Kidney capillary endothelial cell (primary cell): ENCODE measurements at regions not wholly inside any gene's neighbourhood (a gene's known extent, or its start where the extent isn't known, plus 50 kb on each side); places are given as distances from the start of the nearest gene placed in this dataset.

ENCODE experiments used
- DNase-seq: peaks from one replicate; pipeline ENCODE4 v3.0.0-alpha.2; 2018; ENCODE audit warnings: low spot score

DNA sequence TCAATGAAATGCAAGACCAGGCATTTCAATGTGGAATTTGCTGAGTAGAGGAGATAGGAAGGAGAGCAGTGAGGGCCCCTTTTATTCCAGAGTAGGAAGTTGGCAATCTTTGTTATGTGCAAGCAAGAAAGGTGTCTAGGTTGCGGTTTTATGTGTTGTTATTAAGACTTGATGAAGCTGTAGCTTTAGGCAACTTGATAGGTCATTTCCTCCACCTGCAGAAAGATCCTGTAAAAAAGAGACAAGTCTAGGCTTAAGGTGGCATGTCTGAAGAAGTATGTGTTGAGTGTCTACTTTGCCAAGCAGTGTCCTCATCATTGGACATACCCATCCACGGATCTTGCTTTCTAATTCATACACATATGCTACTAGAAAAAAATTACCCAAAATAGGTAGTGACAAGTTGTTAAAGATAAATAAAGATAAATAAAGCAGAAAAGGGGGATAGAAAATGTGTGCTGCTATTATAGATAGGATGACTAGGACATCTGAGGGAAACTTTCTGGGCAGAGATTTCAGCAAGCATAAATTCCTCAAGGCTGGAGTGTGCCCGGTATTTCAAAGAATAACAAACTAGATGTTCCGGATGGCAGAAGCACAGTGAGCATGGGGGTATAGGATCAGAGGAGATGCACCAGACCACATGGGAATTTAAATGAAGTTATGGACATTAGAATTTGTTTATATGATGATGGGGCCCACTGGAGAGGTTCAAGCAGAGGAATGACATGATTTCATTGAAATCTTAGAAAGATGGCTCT is 335.0 kb downstream of the TGFB2 start:
- no peak for DNase-seq

GRCh38 chr1:218683242-218683641 is 338.1 kb downstream of the TGFB2 start:
- no peak for DNase-seq

DNA sequence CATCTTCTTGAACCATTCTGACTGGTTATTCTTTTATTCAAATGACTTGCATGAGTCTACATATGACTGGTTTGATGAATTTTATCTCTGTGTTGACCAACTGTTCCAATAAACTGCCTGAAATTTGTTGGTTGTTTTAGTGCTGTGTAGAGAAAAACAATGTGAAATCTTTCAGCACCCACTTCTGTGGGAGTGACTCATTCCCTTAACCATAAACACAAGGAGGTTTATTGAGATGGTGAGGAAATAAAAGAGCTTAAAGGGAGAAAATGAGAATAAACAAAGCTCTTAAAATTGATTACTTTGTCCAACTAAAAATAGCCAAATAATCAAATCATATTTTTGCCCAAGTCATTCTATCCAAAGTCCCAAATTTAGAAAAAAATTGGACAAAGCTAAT is 341.1 kb downstream of the TGFB2 start:
- DNase-seq = no peak

- no peak for DNase-seq
Measured at GRCh38 chr1:218686761-218687160, 341.6 kb downstream of the TGFB2 start.

DNA sequence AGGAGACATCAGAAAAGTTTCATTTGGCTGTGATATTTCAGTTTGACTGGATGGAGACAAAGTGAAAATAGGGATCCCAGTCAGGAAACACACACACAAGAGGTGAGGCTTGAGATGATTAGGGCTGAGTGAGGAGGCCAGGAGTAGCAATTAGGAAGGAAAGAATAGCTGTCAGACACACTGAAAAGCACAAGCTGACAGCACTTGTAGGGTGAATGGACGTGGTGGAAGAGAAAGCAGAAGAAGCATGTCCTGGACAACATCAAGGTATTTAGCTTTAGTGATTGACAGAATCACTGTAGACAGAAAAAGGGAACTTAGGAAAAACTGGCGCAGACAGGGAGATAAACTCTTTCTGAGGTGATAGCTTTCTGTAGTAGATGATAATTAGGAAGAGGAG is 347.7 kb downstream of the TGFB2 start:
- no peak for DNase-seq

GRCh38 chr1:218693599-218693998 is 348.5 kb downstream of the TGFB2 start:
- DNase-seq = no peak

- DNase-seq = no peak
Measured at GRCh38 chr1:218694085-218694484, 348.9 kb downstream of the TGFB2 start.

- no peak for DNase-seq
Measured at GRCh38 chr1:218694636-218695035, 349.5 kb downstream of the TGFB2 start.

DNA sequence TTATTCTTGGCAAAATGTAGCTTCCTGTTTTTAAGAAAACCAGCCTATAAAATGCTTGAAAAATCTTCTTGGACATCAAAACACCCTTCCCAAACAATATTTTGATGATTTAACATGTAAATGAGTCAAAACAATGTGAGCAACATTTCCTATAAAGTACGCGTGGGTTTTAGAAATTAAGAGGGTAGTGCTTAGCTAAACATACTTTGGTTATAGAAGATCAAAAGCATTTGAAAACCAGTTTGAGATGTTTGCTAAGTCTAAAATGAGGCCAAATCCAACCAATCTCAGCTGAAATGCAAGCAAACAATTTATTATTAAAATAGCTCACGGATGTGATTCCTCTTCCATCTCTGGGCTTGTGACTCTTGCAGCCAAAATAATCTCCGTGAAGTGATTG is 350.4 kb downstream of the TGFB2 start:
- no peak for DNase-seq

- DNase-seq = no peak
Measured at GRCh38 chr1:218698141-218698540, 353.0 kb downstream of the TGFB2 start.

- no peak for DNase-seq
Measured at GRCh38 chr1:218699421-218699820, 354.3 kb downstream of the TGFB2 start.

- no peak for DNase-seq
Measured at GRCh38 chr1:218699865-218700264, 354.7 kb downstream of the TGFB2 start.

DNA sequence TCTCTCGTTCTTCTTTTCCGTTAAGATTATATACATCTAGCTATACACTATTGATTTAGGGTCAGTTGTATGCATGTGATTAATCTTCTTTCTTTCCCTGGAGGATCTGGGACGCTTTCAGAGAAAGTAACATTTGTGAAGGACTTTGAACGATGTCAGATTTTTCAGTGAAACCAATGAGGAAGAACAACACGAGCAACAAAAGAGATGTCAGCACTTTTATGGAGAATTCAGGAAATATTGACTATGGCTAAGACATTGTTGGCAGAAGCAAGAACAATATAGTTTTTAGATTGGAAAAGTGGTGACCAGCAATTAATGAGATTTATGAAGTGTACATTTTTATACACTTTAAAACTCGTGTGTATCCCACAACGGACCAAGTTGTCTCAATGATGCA is 355.5 kb downstream of the TGFB2 start:
- DNase-seq = no peak

DNA sequence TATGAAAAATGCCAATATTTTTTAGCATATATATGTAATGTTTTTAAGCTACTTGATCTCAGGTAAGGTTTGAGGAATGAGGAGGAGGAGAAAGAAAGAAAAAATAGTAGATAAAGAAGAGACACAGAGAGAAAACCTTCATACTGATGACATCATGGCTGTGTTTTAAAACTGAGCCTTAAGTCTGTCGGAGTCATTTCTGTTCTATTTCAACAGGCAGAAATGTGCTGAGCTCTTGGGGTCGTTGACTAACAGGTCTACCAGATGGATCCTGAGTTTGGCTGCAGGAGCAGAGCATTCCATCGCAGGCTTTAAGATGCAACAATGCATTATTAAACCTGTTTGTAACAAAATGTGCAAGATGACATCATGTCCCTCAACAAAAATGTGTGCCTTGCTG is 356.0 kb downstream of the TGFB2 start:
- no peak for DNase-seq

DNA sequence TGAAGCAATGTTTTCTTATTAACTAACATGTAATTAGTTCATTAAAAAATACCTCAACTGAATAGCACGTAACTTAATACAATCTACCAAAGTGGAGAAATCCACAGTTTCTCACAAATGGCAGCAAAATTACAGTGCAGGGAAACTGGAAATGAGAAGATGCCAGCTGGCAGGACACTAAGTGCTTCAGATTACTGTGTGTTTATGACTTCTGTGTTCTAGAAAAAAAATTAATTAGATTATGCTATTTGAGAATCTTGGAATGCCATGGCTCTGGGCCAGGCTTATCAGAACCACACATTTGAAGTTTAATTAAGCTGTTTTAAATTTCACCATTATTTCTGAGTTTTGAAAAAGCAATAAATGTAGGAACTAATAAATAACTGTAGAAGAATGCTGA is 357.6 kb downstream of the TGFB2 start:
- DNase-seq = no peak

DNA sequence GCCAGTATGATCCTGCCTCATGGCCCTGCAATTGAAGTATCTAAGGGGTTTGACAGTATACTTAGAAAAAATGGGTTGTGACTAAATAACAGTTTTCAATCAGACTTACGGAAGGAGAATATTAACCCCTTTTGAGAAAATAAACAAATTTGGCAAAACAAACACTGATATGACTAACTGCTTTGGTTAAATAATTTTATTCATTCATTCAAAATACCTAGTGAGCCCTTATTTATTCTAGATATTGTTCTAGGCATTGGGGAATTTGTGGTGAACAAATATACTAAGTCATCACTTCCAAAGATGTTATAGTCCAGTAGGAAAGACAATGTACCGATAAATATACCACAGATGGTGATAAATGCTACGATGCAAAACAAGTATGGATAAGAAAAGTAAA is 358.7 kb downstream of the TGFB2 start:
- no peak for DNase-seq

DNA sequence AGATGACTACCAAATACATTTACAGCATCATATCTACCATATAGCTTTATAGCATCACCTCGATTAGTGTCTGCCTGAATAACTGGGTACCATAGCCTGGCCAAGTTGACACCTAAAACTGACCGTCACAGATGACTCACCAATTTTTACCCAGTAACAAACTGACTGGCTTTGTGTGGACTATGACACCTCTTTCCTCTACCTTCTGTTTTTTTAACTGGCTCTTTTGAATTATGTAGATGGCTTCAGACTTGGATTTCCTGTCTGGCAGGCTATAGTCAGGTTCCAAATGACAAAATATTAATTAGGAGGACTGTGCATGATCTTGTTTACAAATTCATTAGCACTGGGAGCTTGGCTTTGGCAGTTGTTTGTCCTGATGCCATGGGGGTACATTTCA is 360.3 kb downstream of the TGFB2 start:
- DNase-seq = peak; percentile 7

DNA sequence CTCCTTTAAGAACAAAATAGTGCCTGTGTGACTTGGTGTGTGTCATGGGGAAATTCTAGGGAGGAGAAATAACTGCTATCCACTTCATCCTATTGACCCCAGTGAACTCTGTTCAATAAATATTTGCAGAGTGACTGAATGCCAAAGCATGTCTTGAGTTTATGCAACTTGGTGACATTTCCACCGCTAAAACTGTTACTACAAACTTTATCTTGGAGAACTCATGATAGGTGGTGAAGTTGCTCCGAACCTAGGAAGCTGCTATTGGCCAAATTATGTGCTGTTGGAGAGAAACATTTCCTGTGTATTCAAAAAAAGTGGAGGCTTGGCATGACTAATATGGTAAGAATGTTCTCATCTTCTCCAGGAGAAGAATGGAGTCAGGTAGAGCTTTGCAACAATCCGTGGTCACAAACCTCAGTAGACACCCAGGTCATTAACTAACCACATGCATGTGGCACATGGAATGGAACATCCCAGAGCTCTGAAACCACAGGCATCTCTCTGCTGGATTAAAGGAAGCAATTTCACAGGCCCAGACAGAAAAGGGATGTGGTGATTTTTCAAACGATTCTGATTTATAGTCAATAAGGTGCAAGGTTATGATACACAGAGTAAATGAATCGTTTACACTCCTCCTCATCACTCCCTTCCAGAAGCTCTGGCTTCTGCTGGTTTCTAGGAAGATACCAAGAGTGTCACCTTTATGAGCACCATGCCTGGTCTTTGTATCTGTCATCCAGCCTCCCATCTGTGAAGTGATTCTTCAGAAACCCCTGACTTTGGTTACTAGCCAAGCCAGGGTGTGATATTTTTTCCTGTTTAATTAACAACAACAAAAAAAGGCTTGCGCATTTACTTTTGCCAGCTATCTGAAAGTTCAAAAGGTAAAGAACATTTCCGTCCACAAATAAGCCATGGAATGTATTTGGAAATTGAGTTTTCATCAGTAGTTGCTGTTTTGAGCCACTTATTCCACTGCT is 361.1 kb downstream of the TGFB2 start:
- DNase-seq = no peak

DNA sequence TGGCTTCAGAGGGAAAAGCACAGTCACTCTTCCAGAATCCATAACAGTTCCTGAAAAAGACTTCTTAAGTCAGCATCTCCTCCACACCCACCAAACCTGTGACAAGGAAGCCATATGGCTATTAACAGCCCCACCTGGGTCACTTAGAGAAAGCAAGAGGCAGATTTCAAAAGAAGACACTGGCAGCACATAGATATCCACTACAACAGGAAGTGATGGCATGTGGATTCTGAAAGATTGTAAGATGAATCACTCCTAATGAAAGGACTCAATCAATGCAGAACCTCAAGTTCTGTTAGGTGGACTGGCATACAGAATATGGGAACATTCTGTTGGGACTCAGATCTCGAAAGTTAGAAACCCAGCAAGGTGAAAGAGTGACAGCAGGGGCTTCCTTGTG is 365.9 kb downstream of the TGFB2 start:
- DNase-seq = no peak

DNA sequence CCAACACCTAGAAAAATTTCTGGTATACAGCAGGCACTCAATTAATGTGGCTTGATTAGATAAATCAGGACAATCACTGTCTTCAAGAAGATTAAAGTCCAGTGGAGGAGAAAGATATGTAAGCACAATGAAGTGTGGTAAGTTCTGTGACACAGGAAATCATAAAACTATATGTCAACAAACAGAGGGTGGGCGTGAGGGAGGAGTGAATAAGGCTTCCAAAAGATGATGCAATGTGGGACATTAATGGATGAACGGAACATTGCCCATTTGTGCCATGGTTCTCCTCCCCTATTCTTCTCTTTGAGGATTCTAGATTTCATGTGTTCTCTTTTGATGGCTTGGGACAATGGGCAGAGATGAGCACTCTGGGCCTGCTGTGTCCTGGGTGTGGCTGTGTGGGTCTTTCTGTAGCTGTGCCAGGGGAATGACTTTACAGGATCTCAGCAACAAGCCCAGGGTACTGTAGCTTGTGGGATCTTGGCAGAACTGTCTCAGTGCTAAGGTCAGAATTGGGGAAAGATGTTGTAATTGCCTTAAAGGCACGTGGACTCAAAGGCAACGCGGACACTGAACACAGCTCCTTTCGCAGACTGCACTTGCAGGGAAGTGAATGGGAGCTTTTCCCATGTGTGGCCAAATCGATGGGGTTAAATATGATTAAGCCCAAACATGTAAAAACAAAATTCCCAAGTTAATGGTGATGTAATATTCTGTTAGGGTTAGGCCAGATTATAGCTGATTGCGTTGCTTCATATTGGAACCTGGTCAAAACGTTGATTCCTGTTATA is 366.9 kb downstream of the TGFB2 start:
- no peak for DNase-seq

GRCh38 chr1:218712677-218713076 is 367.5 kb downstream of the TGFB2 start:
- DNase-seq = no peak

- no peak for DNase-seq
Measured at GRCh38 chr1:218715961-218716669, 371.0 kb downstream of the TGFB2 start.
